Panc1 (cell line): ENCODE measurements at regions not wholly inside any gene's neighbourhood (a gene's known extent, or its start where the extent isn't known, plus 50 kb on each side); places are given as distances from the start of the nearest gene placed in this dataset.

Experiments
- ATAC-seq: fragments of 200-7000 bp; cut with Tn5 transposase; 2 replicates; pipeline ENCODE4 v1.9.1; 2020; ENCODE audit warnings: mild to moderate bottlenecking, moderate library complexity
- BruUV-seq: library from RNA; stranded (reverse); fragments of 400-500 nt; replicated peaks from 2 replicates; lab custom pipeline; 2021; lab: Mats Ljungman, UMichigan
- CTCF ChIA-PET: fragments of 300-600 bp; sonication (Branson Sonifier 250); formaldehyde crosslinking; loops from one replicate; lab custom pipeline; 2022; ENCODE audit warnings: antibody characterized with exemption; lab: Charles Lee
- POLR2A ChIA-PET: fragments of 300-600 bp; sonication (Branson Sonifier 250); formaldehyde crosslinking; loops from one replicate; lab custom pipeline; 2022; ENCODE audit warnings: antibody characterized with exemption; lab: Charles Lee
- DNase-seq: peaks from one replicate; pipeline ENCODE4 v3.0.0-alpha.2; 2010; ENCODE audit warnings: low read depth, low spot score
- H3K27ac ChIP-seq: 2 replicates; pipeline ENCODE4 v1.5.1; 2011; ENCODE audit warnings: mild to moderate bottlenecking, low read length, inconsistent platforms
- H3K27me3 ChIP-seq: fragments of 200-500 bp; sonication (Bioruptor generic); 2 replicates; pipeline ENCODE4 v1.6.0; 2014; ENCODE audit warnings: low read length, inconsistent platforms; ENCODE audit not compliant: control insufficient read depth, insufficient read depth
- H3K36me3 ChIP-seq: fragments of 200-500 bp; sonication (Bioruptor generic); 2 replicates; pipeline ENCODE4 v1.5.1; 2014; ENCODE audit warnings: inconsistent platforms, mild to moderate bottlenecking, low read length, moderate library complexity; ENCODE audit not compliant: control insufficient read depth, insufficient read depth
- H3K4me1 ChIP-seq: 2 replicates; pipeline ENCODE4 v1.5.1; 2011; ENCODE audit warnings: inconsistent platforms, mild to moderate bottlenecking, low read length, moderate library complexity; ENCODE audit not compliant: control insufficient read depth, insufficient read depth
- H3K4me3 ChIP-seq, 2 experiments: 2 replicates each; pipeline ENCODE4 v1.5.1; 2011 to 2012; ENCODE audit warnings: low read depth in 2 of 2, low read length in 2 of 2, mild to moderate bottlenecking in 2 of 2, inconsistent platforms in 1 of 2, moderate library complexity in 1 of 2
- H3K9me3 ChIP-seq: fragments of 200-500 bp; sonication (Bioruptor generic); 2 replicates; pipeline ENCODE4 v1.5.1; 2014; ENCODE audit warnings: low read depth, mild to moderate bottlenecking, inconsistent platforms, low read length, moderate library complexity; ENCODE audit not compliant: control insufficient read depth, insufficient read depth
- CTCF ChIP-seq: fragments of 450-650 bp; IDR thresholded peaks from 2 replicates; pipeline ENCODE4 v1.5.1; 2017; ENCODE audit warnings: mild to moderate bottlenecking
- POLR2AphosphoS5 ChIP-seq: IDR thresholded peaks from 2 replicates; pipeline ENCODE4 v1.6.1; 2012; ENCODE audit warnings: mild to moderate bottlenecking, low read depth, low read length, moderate library complexity
- REST ChIP-seq, 2 experiments: IDR thresholded peaks; 2 replicates each; pipeline ENCODE4 v1.6.1; 2011 to 2012; ENCODE audit warnings: low read depth in 2 of 2, control low read depth in 1 of 2, low read length in 1 of 2, mild to moderate bottlenecking in 1 of 2, moderate library complexity in 1 of 2; ENCODE audit not compliant: insufficient read depth in 1 of 2
- SIN3A ChIP-seq: IDR thresholded peaks from 2 replicates; pipeline ENCODE4 v1.6.1; 2012; ENCODE audit warnings: low read depth, mild to moderate bottlenecking, low read length, moderate library complexity, borderline replicate concordance; ENCODE audit not compliant: insufficient read depth
- TCF7L2 ChIP-seq: IDR thresholded peaks from 2 replicates; pipeline ENCODE4 v1.6.1; 2011; ENCODE audit warnings: mild to moderate bottlenecking, low read depth, low read length, inconsistent platforms
- in situ Hi-C: cut with HindIII; loops from 2 replicates; pipeline ENCODE4 v1.10.0; 2016; ENCODE audit warnings: low sequenced_read_pairs, low pct_unique_long_range_greater_than_20kb
- intact Hi-C: fragments of 100-400 bp; cut with micrococcal nuclease; formaldehyde crosslinking; loops from one replicate; pipeline ENCODE4 v1.10.0; 2022; ENCODE audit not compliant: unreplicated experiment

GRCh38 chr4:52173470-52174045 is 122.5 kb downstream of the SPATA18 start:
- TF ChIP-seq TCF7L2: no peak
- no peak for TF ChIP-seq CTCF
- no peak for TF ChIP-seq POLR2AphosphoS5
- TF ChIP-seq SIN3A: no peak
- TF ChIP-seq REST (IDR thresholded peaks at IDR 0.05; ENCODE audit: insufficient read depth in 1 of 2, low read depth in 2 of 2, low read length in 1 of 2): no peak
- ATAC-seq (no peak), DNase-seq (no peak)
- BruUV-seq: no TSS peak
- ChIA-PET POLR2A (no interaction called here), CTCF (no interaction called here)
- Histone ChIP-seq H3K27ac (no peak overlapping the region), H3K36me3 (no peaks in the 10 kb centered on the region), H3K27me3 (no peaks in the 10 kb centered on the region), H3K4me3 (no peak overlapping the region), H3K9me3 (no peaks in the 10 kb centered on the region), H3K4me1 (no peaks in the 10 kb centered on the region)
- intact Hi-C loops (no loop called here), in situ Hi-C loops (no loop called here)

GRCh38 chr4:52187603-52188002 is 136.5 kb downstream of the SPATA18 start:
- DNase-seq: no peak
- Histone ChIP-seq H3K27me3 (no peaks in the 10 kb centered on the region), H3K4me3 (no peak overlapping the region), H3K4me1 (no peaks in the 10 kb centered on the region), H3K9me3 (no peaks in the 10 kb centered on the region), H3K36me3 (no peaks in the 10 kb centered on the region), H3K27ac (no peak overlapping the region)
- ATAC-seq: no peak
- POLR2A ChIA-PET: no interaction called here
- TF ChIP-seq POLR2AphosphoS5: no peak
- TF ChIP-seq TCF7L2: no peak
- no peak for TF ChIP-seq CTCF
- TF ChIP-seq SIN3A: no peak
- no peak for TF ChIP-seq REST (IDR thresholded peaks at IDR 0.05; ENCODE audit: insufficient read depth in 1 of 2, low read depth in 2 of 2, low read length in 1 of 2)
- intact Hi-C loops: no loop called here
- BruUV-seq: no TSS peak
- in situ Hi-C loops: no loop called here
- CTCF ChIA-PET: no interaction called here
